H1 (cell line): ENCODE measurements at regions not wholly inside any gene's neighbourhood (a gene's known extent, or its start where the extent isn't known, plus 50 kb on each side); places are given as distances from the start of the nearest gene placed in this dataset.

Source experiments
- CTCF ChIA-PET: fragments of 300-600 bp; sonication (Branson Sonifier 250); formaldehyde crosslinking; loops from one replicate; lab custom pipeline; 2021; ENCODE audit not compliant: partially characterized antibody; lab: Charles Lee
- POLR2A ChIA-PET: fragments of 300-600 bp; sonication (Branson Sonifier 250); formaldehyde crosslinking; loops from one replicate; lab custom pipeline; 2021; ENCODE audit warnings: inconsistent platforms; ENCODE audit not compliant: partially characterized antibody; lab: Charles Lee
- DNase-seq, 2 experiments: peaks; one replicate each; pipeline versions ENCODE4 v3.0.0 to v3.0.0-alpha.2; 2010 to 2022; ENCODE audit warnings: low spot score in 2 of 2, low read depth in 1 of 2, mixed read lengths in 1 of 2
- FAIRE-seq: peaks from 2 replicates; lab custom pipeline; 2011; peaks lifted over from hg19 to GRCh38; lab: Jason Lieb, UNC
- H2AFZ ChIP-seq: 2 replicates; pipeline ENCODE4 v1.8.1; 2012; ENCODE audit warnings: low read length, inconsistent platforms
- H2AK5ac ChIP-seq: 2 replicates; pipeline ENCODE4 v1.6.1; 2013; ENCODE audit warnings: low read depth, low read length
- H2BK120ac ChIP-seq: replicated peaks from 2 replicates; pipeline ENCODE3; 2013; ENCODE audit warnings: low read depth, low read length, inconsistent platforms
- H2BK12ac ChIP-seq: 2 replicates; pipeline ENCODE4 v1.6.1; 2013; ENCODE audit warnings: low read depth, low read length
- H2BK15ac ChIP-seq: 2 replicates; pipeline ENCODE4 v1.6.1; 2013; ENCODE audit warnings: low read length
- H2BK20ac ChIP-seq: 2 replicates; pipeline ENCODE4 v1.6.1; 2013; ENCODE audit warnings: low read length
- H2BK5ac ChIP-seq: 2 replicates; pipeline ENCODE4 v1.6.1; 2013; ENCODE audit warnings: low read depth, low read length
- H3K14ac ChIP-seq: 2 replicates; pipeline ENCODE4 v1.6.1; 2013; ENCODE audit warnings: inconsistent platforms; ENCODE audit not compliant: insufficient read length
- H3K18ac ChIP-seq: 2 replicates; pipeline ENCODE4 v1.6.1; 2013; ENCODE audit warnings: low read length; ENCODE audit errors: extremely low read depth
- H3K23ac ChIP-seq: 2 replicates; pipeline ENCODE4 v1.6.1; 2013; ENCODE audit warnings: inconsistent platforms; ENCODE audit not compliant: insufficient read length
- H3K23me2 ChIP-seq: 2 replicates; pipeline ENCODE4 v1.6.1; 2013; ENCODE audit warnings: low read depth, low read length
- H3K27ac ChIP-seq: 2 replicates; pipeline ENCODE4 v1.6.1; 2011; ENCODE audit warnings: low read depth, low read length, inconsistent platforms
- H3K27me3 ChIP-seq, 4 experiments: replicated peaks in 1 of 4; 1 replicate in 1 of 4; 2 replicates in 3 of 4; pipeline versions ENCODE4 v1.6.1 to v1.8.1; 2011 to 2013; ENCODE audit warnings: low read length in 3 of 4, mild to moderate bottlenecking in 3 of 4, inconsistent platforms in 2 of 4, mixed read lengths in 2 of 4, moderate library complexity in 1 of 4; ENCODE audit not compliant: control insufficient read depth in 3 of 4, insufficient read depth in 3 of 4; ENCODE audit errors: extremely low read depth in 1 of 4
- H3K36me3 ChIP-seq, 4 experiments: 2 replicates each; pipeline versions ENCODE4 v1.6.1 to v1.8.1; 2011 to 2013; ENCODE audit warnings: mild to moderate bottlenecking in 4 of 4, low read length in 3 of 4, moderate library complexity in 2 of 4, control low read depth in 1 of 4, inconsistent platforms in 1 of 4; ENCODE audit not compliant: insufficient read depth in 4 of 4, control insufficient read depth in 2 of 4
- H3K4ac ChIP-seq: replicated peaks from 2 replicates; pipeline ENCODE3; 2013; ENCODE audit warnings: low read length, low read depth, mixed read lengths, inconsistent platforms; ENCODE audit not compliant: insufficient read length
- H3K4me1 ChIP-seq, 4 experiments: replicated peaks in 1 of 4; 1 replicate in 1 of 4; 2 replicates in 3 of 4; pipeline versions ENCODE4 v1.6.1 to v1.8.1; 2011 to 2013; ENCODE audit warnings: low read length in 3 of 4, inconsistent platforms in 2 of 4, mixed read lengths in 1 of 4; ENCODE audit not compliant: insufficient read depth in 4 of 4, control insufficient read depth in 3 of 4
- H3K4me2 ChIP-seq, 2 experiments: 2 replicates each; pipeline versions ENCODE4 v1.6.1 to v1.8.1; 2011 to 2013; ENCODE audit warnings: low read depth in 2 of 2, low read length in 2 of 2, control low read depth in 1 of 2, inconsistent platforms in 1 of 2, mild to moderate bottlenecking in 1 of 2; ENCODE audit not compliant: insufficient read depth in 1 of 2
- H3K4me3 ChIP-seq, 4 experiments: fragments of 200-600, 300-600 bp in 1 of 4; sonication (generic), shearing (Covaris generic), sonication (Bioruptor Twin) in 1 of 4; 2 replicates each; pipeline versions ENCODE4 v1.5.1 to v1.8.1; 2011 to 2016; ENCODE audit warnings: low read length in 4 of 4, low read depth in 3 of 4, control low read depth in 2 of 4, inconsistent platforms in 2 of 4, mild to moderate bottlenecking in 2 of 4, mixed read lengths in 1 of 4, moderate library complexity in 1 of 4; ENCODE audit not compliant: insufficient read depth in 2 of 4; ENCODE audit errors: extremely low read depth in 1 of 4
- H3K56ac ChIP-seq: replicated peaks from 2 replicates; pipeline ENCODE3; 2013; ENCODE audit warnings: low read depth, mild to moderate bottlenecking, mixed read lengths, low read length, inconsistent platforms; ENCODE audit not compliant: insufficient read length
- H3K79me1 ChIP-seq: 2 replicates; pipeline ENCODE4 v1.6.1; 2013; ENCODE audit warnings: low read depth, low read length, control low read depth
- H3K79me2 ChIP-seq, 2 experiments: 2 replicates each; pipeline versions ENCODE4 v1.6.1 to v1.8.1; 2012 to 2013; ENCODE audit warnings: low read length in 2 of 2, mild to moderate bottlenecking in 2 of 2, inconsistent platforms in 1 of 2; ENCODE audit not compliant: insufficient read depth in 2 of 2, control insufficient read depth in 1 of 2
- H3K9ac ChIP-seq, 4 experiments: replicated peaks in 1 of 4; 1 replicate in 1 of 4; 2 replicates in 3 of 4; pipeline versions ENCODE4 v1.6.1 to v1.8.1; 2011 to 2013; ENCODE audit warnings: low read depth in 3 of 4, low read length in 3 of 4, control low read depth in 2 of 4, mild to moderate bottlenecking in 2 of 4, moderate library complexity in 2 of 4, inconsistent platforms in 1 of 4; ENCODE audit errors: extremely low read depth in 1 of 4
- H3K9me3 ChIP-seq, 2 experiments: 2 replicates each; pipeline versions ENCODE4 v1.6.1 to v1.8.1; 2012 to 2013; ENCODE audit warnings: mild to moderate bottlenecking in 2 of 2, moderate library complexity in 2 of 2, control low read depth in 1 of 2, inconsistent platforms in 1 of 2, low read depth in 1 of 2, low read length in 1 of 2, mixed read lengths in 1 of 2; ENCODE audit not compliant: insufficient read depth in 2 of 2
- H4K20me1 ChIP-seq, 2 experiments: replicated peaks in 1 of 2; 2 replicates each; pipeline versions ENCODE3 to v1.8.1; 2011 to 2013; ENCODE audit warnings: inconsistent platforms in 2 of 2, low read length in 2 of 2, mild to moderate bottlenecking in 1 of 2; ENCODE audit not compliant: insufficient read depth in 2 of 2, control insufficient read depth in 1 of 2
- H4K5ac ChIP-seq: 2 replicates; pipeline ENCODE4 v1.6.1; 2013; ENCODE audit warnings: low read length, low read depth, mixed read lengths, inconsistent platforms; ENCODE audit not compliant: insufficient read length
- H4K8ac ChIP-seq: 2 replicates; pipeline ENCODE4 v1.8.0; 2013; ENCODE audit warnings: mild to moderate bottlenecking, moderate library complexity, low read length, inconsistent platforms; ENCODE audit not compliant: insufficient read depth; ENCODE audit errors: extremely low read depth
- H4K91ac ChIP-seq: replicated peaks from 2 replicates; pipeline ENCODE3; 2013; ENCODE audit warnings: low read length, mixed read lengths, inconsistent platforms; ENCODE audit not compliant: insufficient read length
- CTBP2 ChIP-seq: IDR thresholded peaks from 2 replicates; pipeline ENCODE4 v1.7.0; 2011; ENCODE audit warnings: borderline replicate concordance, mild to moderate bottlenecking, moderate library complexity, mixed read lengths, low read length; ENCODE audit not compliant: insufficient read depth, insufficient read length
- FOSL1 ChIP-seq: IDR thresholded peaks from 2 replicates; pipeline ENCODE4 v1.6.1; 2011; ENCODE audit warnings: mild to moderate bottlenecking, low read depth, low read length, moderate library complexity; ENCODE audit not compliant: insufficient read depth
- NANOG ChIP-seq: IDR thresholded peaks from 2 replicates; pipeline ENCODE4 v1.6.1; 2011; ENCODE audit warnings: low read length, low read depth, mild to moderate bottlenecking, inconsistent platforms; ENCODE audit not compliant: insufficient read depth, poor library complexity, severe bottlenecking
- POLR2A ChIP-seq, 2 experiments: IDR thresholded peaks; 1 replicate in 1 of 2; 2 replicates in 1 of 2; pipeline ENCODE4 v1.6.1; 2011; ENCODE audit warnings: low read depth in 2 of 2, low read length in 2 of 2, mild to moderate bottlenecking in 2 of 2; ENCODE audit errors: control extremely low read depth in 1 of 2
- RFX5 ChIP-seq: IDR thresholded peaks from 2 replicates; pipeline ENCODE4 v1.6.1; 2011; ENCODE audit warnings: low read depth, low read length, improper control_type of control experiment, borderline replicate concordance
- RXRA ChIP-seq: IDR thresholded peaks from 2 replicates; pipeline ENCODE4 v1.6.1; 2011; ENCODE audit warnings: low read depth, mild to moderate bottlenecking, low read length, moderate library complexity; ENCODE audit not compliant: insufficient read depth
- SIX5 ChIP-seq: IDR thresholded peaks from 2 replicates; pipeline ENCODE4 v1.6.1; 2011; ENCODE audit warnings: mild to moderate bottlenecking, low read depth, low read length
- SP1 ChIP-seq: IDR thresholded peaks from 2 replicates; pipeline ENCODE4 v1.6.1; 2011; ENCODE audit warnings: low read depth, low read length
- SP2 ChIP-seq: IDR thresholded peaks from 2 replicates; pipeline ENCODE4 v1.6.1; 2012; ENCODE audit warnings: mild to moderate bottlenecking, low read length, inconsistent platforms
- SP4 ChIP-seq: IDR thresholded peaks from 2 replicates; pipeline ENCODE4 v1.6.1; 2012; ENCODE audit warnings: low read length, inconsistent platforms
- TF ChIP-seq, protein P1 (sequence below): IDR thresholded peaks from 2 replicates; pipeline ENCODE4 v1.6.1; 2012; ENCODE audit warnings: inconsistent platforms
- TF ChIP-seq, protein P2 (sequence below): IDR thresholded peaks from 2 replicates; pipeline ENCODE4 v1.6.1; 2012; ENCODE audit warnings: low read length, inconsistent platforms

- TF ChIP-seq CTBP2 (no peak), SIX5 (no peak)
Measured at GRCh38 chr2:166560022-166560421, 66.0 kb upstream of the SCN7A start (continued).

GRCh38 chr2:166550923-166551322, 56.9 kb upstream of the SCN7A start:
- Histone ChIP-seq H3K9me3 (no peaks in the 10 kb centered on the region), H3K4ac (no peak overlapping the region), H2BK15ac (no peak overlapping the region), H3K18ac (no peak overlapping the region), H2BK20ac (no peak overlapping the region), H2BK5ac (no peak overlapping the region), H3K23me2 (no peaks in the 10 kb centered on the region), H3K27me3 (no peaks in the 10 kb centered on the region), H2BK120ac (no peak overlapping the region), H4K91ac (no peak overlapping the region), H3K23ac (no peak overlapping the region), H4K8ac (no peak overlapping the region), H3K4me3 (no peak overlapping the region), H3K36me3 (no peaks in the 10 kb centered on the region), H4K20me1 (no peaks in the 10 kb centered on the region), H4K5ac (no peak overlapping the region), H3K9ac (no peak overlapping the region), H3K79me1 (no peaks in the 10 kb centered on the region), H3K79me2 (no peaks in the 10 kb centered on the region), H3K14ac (no peak overlapping the region), H2AFZ (no peak overlapping the region), H3K56ac (no peak overlapping the region), H3K4me2 (no peak overlapping the region), H2BK12ac (no peak overlapping the region), H3K4me1 (no peaks in the 10 kb centered on the region), H2AK5ac (no peak overlapping the region), H3K27ac (no peak overlapping the region)
- DNase-seq (no peak), FAIRE-seq (no peak)
- ChIA-PET POLR2A (no interaction called here), CTCF (no interaction called here)
- TF ChIP-seq FOSL1 (no peak), SP1 (no peak), RFX5 (no peak), NANOG (no peak), POLR2A (IDR thresholded peaks at IDR 0.05; ENCODE audit: control extremely low read depth in 1 of 2, low read depth in 2 of 2, low read length in 2 of 2) (no peak), SP4 (no peak), SP2 (no peak), RXRA (no peak)
- TF ChIP-seq, protein P1, sequence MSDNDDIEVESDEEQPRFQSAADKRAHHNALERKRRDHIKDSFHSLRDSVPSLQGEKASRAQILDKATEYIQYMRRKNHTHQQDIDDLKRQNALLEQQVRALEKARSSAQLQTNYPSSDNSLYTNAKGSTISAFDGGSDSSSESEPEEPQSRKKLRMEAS, result no peak
- TF ChIP-seq, protein P2, sequence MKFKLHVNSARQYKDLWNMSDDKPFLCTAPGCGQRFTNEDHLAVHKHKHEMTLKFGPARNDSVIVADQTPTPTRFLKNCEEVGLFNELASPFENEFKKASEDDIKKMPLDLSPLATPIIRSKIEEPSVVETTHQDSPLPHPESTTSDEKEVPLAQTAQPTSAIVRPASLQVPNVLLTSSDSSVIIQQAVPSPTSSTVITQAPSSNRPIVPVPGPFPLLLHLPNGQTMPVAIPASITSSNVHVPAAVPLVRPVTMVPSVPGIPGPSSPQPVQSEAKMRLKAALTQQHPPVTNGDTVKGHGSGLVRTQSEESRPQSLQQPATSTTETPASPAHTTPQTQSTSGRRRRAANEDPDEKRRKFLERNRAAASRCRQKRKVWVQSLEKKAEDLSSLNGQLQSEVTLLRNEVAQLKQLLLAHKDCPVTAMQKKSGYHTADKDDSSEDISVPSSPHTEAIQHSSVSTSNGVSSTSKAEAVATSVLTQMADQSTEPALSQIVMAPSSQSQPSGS, result no peak
